ENCODE measurements at regions not wholly inside any gene's neighbourhood (a gene's known extent, or its start where the extent isn't known, plus 50 kb on each side); places are given as distances from the start of the nearest gene placed in this dataset.

- no peak for DNase-seq (ENCODE audit: extremely low spot score)
- ChIA-PET POLR2A (no interaction called here), CTCF (interaction anchor here (0.8 to 1.9 kb wide), 3 partner anchors 8 to 10 kb away, joined by 3 to 4 read pairs (median 3); no protein-coding TSS in a partner anchor)
- TF ChIP-seq CTCF (IDR thresholded peaks at IDR 0.05; ENCODE audit: control extremely low read depth, extremely low read depth, low read depth, missing control alignments) = no peak
Observed at GRCh38 chr2:7394195-7394594, 477.0 kb downstream of the RNF144A start.

GRCh38 chr2:7400628-7401027, 483.4 kb downstream of the RNF144A start:
- no peak for DNase-seq (ENCODE audit: extremely low spot score)
- no peak for TF ChIP-seq CTCF (IDR thresholded peaks at IDR 0.05; ENCODE audit: control extremely low read depth, extremely low read depth, low read depth, missing control alignments)
- ChIA-PET CTCF (interaction anchor here (0.8 kb wide), 1 partner anchor 26 kb away, joined by 4 read pairs; no protein-coding TSS in a partner anchor), POLR2A (no interaction called here)

- TF ChIP-seq CTCF (IDR thresholded peaks at IDR 0.05; ENCODE audit: control extremely low read depth, extremely low read depth, low read depth, missing control alignments) = no peak
- no peak for DNase-seq (ENCODE audit: extremely low spot score)
- CTCF ChIA-PET = interaction anchor here (0.9 to 1.2 kb wide), 2 partner anchors 9 to 24 kb away, joined by 3 read pairs; no protein-coding TSS in a partner anchor
- POLR2A ChIA-PET = no interaction called here
Observed at GRCh38 chr2:7403092-7403775, 486.0 kb downstream of the RNF144A start.

- DNase-seq (ENCODE audit: extremely low spot score) = no peak
- CTCF ChIA-PET = interaction anchor here (1.2 kb wide), 1 partner anchor 20 kb away, joined by 3 read pairs; no protein-coding TSS in a partner anchor
- no peak for TF ChIP-seq CTCF (IDR thresholded peaks at IDR 0.05; ENCODE audit: control extremely low read depth, extremely low read depth, low read depth, missing control alignments)
- POLR2A ChIA-PET = no interaction called here
Observed at GRCh38 chr2:7405861-7406715, 488.9 kb downstream of the RNF144A start.

GRCh38 chr2:7407001-7407400, 489.8 kb downstream of the RNF144A start:
- TF ChIP-seq CTCF (IDR thresholded peaks at IDR 0.05; ENCODE audit: control extremely low read depth, extremely low read depth, low read depth, missing control alignments) = no peak
- POLR2A ChIA-PET = no interaction called here
- CTCF ChIA-PET = interaction anchor here (1.2 kb wide), 1 partner anchor 21 kb away, joined by 3 read pairs; no protein-coding TSS in a partner anchor

GRCh38 chr2:7407906-7408680, 490.9 kb downstream of the RNF144A start:
- no peak for TF ChIP-seq CTCF (IDR thresholded peaks at IDR 0.05; ENCODE audit: control extremely low read depth, extremely low read depth, low read depth, missing control alignments)
- no peak for DNase-seq (ENCODE audit: extremely low spot score)
- POLR2A ChIA-PET = no interaction called here
- CTCF ChIA-PET = interaction anchor here (0.6 to 2.1 kb wide), 2 partner anchors 10 to 19 kb away, joined by 3 to 6 read pairs; no protein-coding TSS in a partner anchor

More at GRCh38 chr2:7407001-7407400, 489.8 kb downstream of the RNF144A start:
- DNase-seq (ENCODE audit: extremely low spot score) = no peak
